WERI-Rb-1 (cell line): ENCODE measurements at regions not wholly inside any gene's neighbourhood (a gene's known extent, or its start where the extent isn't known, plus 50 kb on each side); places are given as distances from the start of the nearest gene placed in this dataset.

Experiments
- DNase-seq: peaks from one replicate; pipeline ENCODE4 v3.0.0-alpha.2; 2020
- H3K27ac ChIP-seq: fragments of 250-450 bp; sonication (Bioruptor Pico); 2 replicates; pipeline ENCODE4 v1.5.1; 2020; ENCODE audit warnings: mild to moderate bottlenecking, moderate library complexity
- H3K27me3 ChIP-seq: fragments of 250-450 bp; sonication (Bioruptor Pico); 2 replicates; pipeline ENCODE4 v1.5.1; 2021; ENCODE audit warnings: mild to moderate bottlenecking, low read depth, moderate library complexity; ENCODE audit not compliant: insufficient read depth, severe bottlenecking
- H3K36me3 ChIP-seq: fragments of 250-450 bp; sonication (Bioruptor Pico); 2 replicates; pipeline ENCODE4 v1.5.1; 2020; ENCODE audit warnings: mild to moderate bottlenecking, moderate library complexity
- H3K4me3 ChIP-seq: 2 replicates; pipeline ENCODE4 v1.5.1; 2011; ENCODE audit warnings: low read depth, mild to moderate bottlenecking, control low read depth, low read length
- H3K9me3 ChIP-seq: fragments of 250-450 bp; sonication (Bioruptor Pico); 2 replicates; pipeline ENCODE4 v1.5.1; 2021; ENCODE audit warnings: mild to moderate bottlenecking, moderate library complexity; ENCODE audit not compliant: severe bottlenecking
- CTCF ChIP-seq: IDR thresholded peaks from 2 replicates; pipeline ENCODE4 v1.5.1; 2011; ENCODE audit warnings: low read depth, mild to moderate bottlenecking, control low read depth, inconsistent platforms, low read length

GRCh38 chr2:129300456-129300855 is 679.0 kb upstream of the RAB6C start:
- Histone ChIP-seq H3K36me3 (no peaks in the 10 kb centered on the region), H3K27ac (no peak overlapping the region), H3K4me3 (no peak overlapping the region), H3K27me3 (no peaks in the 10 kb centered on the region), H3K9me3 (no peaks in the 10 kb centered on the region)
- DNase-seq, result no peak
- TF ChIP-seq CTCF, result no peak

- H3K27me3 ChIP-seq, result no peaks in the 10 kb centered on the region
- no peaks in the 10 kb centered on the region for H3K36me3 ChIP-seq
- no peak for DNase-seq
- H3K27ac ChIP-seq, result no peak overlapping the region
- H3K4me3 ChIP-seq, result no peak overlapping the region
- no peak for TF ChIP-seq CTCF
- H3K9me3 ChIP-seq, result no peaks in the 10 kb centered on the region
Measured at GRCh38 chr2:129301431-129301913, 678.0 kb upstream of the RAB6C start.

- TF ChIP-seq CTCF, result no peak
- no peaks in the 10 kb centered on the region for H3K9me3 ChIP-seq
- H3K27ac ChIP-seq, result no peak overlapping the region
- no peaks in the 10 kb centered on the region for H3K36me3 ChIP-seq
- H3K27me3 ChIP-seq, result no peaks in the 10 kb centered on the region
- H3K4me3 ChIP-seq, result no peak overlapping the region
- no peak for DNase-seq
Measured at GRCh38 chr2:129302106-129302505, 677.4 kb upstream of the RAB6C start.

- Histone ChIP-seq H3K27me3 (no peaks in the 10 kb centered on the region), H3K4me3 (no peak overlapping the region), H3K36me3 (no peaks in the 10 kb centered on the region), H3K27ac (no peak overlapping the region), H3K9me3 (no peaks in the 10 kb centered on the region)
- no peak for DNase-seq
- no peak for TF ChIP-seq CTCF
Measured at GRCh38 chr2:129302561-129303183, 676.8 kb upstream of the RAB6C start.

GRCh38 chr2:129314120-129314519 is 665.3 kb upstream of the RAB6C start:
- Histone ChIP-seq H3K4me3 (no peak overlapping the region), H3K36me3 (no peaks in the 10 kb centered on the region), H3K27ac (no peak overlapping the region), H3K9me3 (no peaks in the 10 kb centered on the region), H3K27me3 (no peaks in the 10 kb centered on the region)
- no peak for DNase-seq
- no peak for TF ChIP-seq CTCF
